ENCODE measurements at regions not wholly inside any gene's neighbourhood (a gene's known extent, or its start where the extent isn't known, plus 50 kb on each side); places are given as distances from the start of the nearest gene placed in this dataset.

- no peak for TF ChIP-seq CTCF (IDR thresholded peaks at IDR 0.05; ENCODE audit: low read depth, low read length, missing control alignments)
- DNase-seq (ENCODE audit: low read depth) = no peak
- no peak overlapping the region for H3K4me3 ChIP-seq (ENCODE audit: low read depth, low read length)
Observed at GRCh38 chr3:160134964-160135363, 90.3 kb upstream of the C3orf80 start.

DNA sequence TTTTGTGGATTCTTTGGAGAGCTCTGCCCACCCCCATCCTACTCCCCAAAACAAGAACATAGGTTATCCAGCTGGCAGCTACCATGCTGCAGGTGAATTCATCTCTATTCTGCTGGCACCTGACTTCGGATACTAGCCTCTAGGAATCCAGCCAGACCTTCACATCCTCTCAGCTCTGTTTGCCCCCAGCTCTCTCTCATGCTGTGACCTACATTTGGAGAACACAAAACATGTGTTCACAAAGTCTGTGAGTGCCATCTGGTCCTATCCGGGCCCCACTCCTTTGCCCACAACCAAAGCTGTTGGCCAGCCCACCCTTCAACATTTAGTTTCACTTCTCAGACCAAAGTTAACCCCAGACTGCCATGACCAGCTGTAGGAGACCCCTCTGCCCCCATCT lies 89.4 kb upstream of the C3orf80 start:
- no peak for TF ChIP-seq CTCF (IDR thresholded peaks at IDR 0.05; ENCODE audit: low read depth, low read length, missing control alignments)
- DNase-seq (ENCODE audit: low read depth) = no peak
- no peak overlapping the region for H3K4me3 ChIP-seq (ENCODE audit: low read depth, low read length)

DNA sequence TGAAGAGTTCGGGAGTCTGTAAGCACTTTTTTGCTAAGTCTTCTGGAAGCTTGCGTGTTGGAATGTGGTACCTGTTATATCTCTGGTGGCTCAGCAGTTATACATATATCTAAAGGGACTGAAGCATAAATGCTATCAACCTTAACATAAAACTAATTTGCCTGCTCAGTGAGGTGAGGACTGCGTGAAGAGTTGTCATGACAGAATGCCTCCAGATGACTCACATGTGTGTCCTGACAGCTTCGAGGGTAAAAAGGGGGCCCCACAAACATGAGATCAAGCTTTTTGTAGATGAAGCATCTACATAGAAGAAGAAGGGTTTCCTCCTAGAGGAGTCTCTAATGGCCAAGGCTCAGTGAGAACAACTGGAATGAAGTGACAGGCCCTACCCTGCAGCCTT lies 88.8 kb upstream of the C3orf80 start:
- DNase-seq (ENCODE audit: low read depth) = no peak
- TF ChIP-seq CTCF (IDR thresholded peaks at IDR 0.05; ENCODE audit: low read depth, low read length, missing control alignments) = no peak
- H3K4me3 ChIP-seq (ENCODE audit: low read depth, low read length) = no peak overlapping the region

DNA sequence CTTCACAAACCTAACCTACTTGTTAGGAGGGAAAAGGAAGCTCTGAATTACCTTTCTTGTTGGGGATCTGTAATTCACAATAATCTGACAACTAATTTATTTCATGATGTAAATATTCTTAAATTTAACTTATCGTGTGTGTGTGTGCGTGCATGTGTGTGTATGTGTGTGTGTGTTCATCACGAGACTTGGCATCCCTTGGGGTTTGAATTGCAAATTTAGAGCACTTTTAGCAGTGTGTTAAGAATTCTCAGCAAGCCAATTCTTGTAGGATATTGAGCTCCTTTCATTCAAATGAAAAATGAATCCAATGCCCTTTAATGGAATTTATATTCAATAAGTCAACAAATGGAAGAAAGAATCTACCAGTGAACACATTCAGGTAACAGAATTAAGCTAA lies 85.9 kb upstream of the C3orf80 start:
- no peak overlapping the region for H3K4me3 ChIP-seq (ENCODE audit: low read depth, low read length)
- DNase-seq (ENCODE audit: low read depth) = no peak
- no peak for TF ChIP-seq CTCF (IDR thresholded peaks at IDR 0.05; ENCODE audit: low read depth, low read length, missing control alignments)

- DNase-seq (ENCODE audit: low read depth) = no peak
- no peak for TF ChIP-seq CTCF (IDR thresholded peaks at IDR 0.05; ENCODE audit: low read depth, low read length, missing control alignments)
- H3K4me3 ChIP-seq (ENCODE audit: low read depth, low read length) = no peak overlapping the region
Observed at GRCh38 chr3:160140756-160141155, 84.5 kb upstream of the C3orf80 start.

DNA sequence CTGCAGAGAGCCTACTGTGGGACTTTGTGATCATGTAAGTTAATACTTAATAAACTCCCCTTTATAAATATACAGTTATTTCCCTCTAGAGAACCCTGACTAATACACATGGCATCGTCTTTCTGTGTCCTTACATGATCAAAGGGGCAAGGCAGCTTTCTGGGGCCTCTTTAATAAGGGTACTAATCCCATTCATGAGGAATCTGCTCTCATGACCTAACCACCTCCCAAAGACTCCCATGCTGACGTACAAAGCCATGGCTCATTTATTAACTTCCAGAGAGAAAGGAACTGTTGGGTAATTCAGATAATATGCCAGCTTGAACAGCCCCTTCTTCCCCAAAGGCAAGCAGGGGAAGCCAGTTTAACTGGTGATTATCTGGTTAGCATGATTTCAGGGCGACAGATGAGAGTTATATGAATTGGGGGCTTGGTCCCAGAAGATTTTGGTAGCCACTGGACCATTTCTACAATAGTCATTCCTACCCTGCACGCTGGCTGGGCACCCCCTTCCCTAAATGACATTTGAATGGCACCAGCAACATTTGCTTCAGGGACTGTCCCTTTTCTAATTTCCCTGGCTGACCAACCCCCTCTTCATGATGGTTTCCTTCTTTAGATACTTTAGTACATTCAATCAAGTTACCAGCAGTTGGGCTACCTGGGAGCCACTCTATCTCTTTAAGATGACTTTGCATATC lies 83.6 kb upstream of the C3orf80 start:
- no peak for TF ChIP-seq CTCF (IDR thresholded peaks at IDR 0.05; ENCODE audit: low read depth, low read length, missing control alignments)
- H3K4me3 ChIP-seq (ENCODE audit: low read depth, low read length) = no peak overlapping the region
- DNase-seq (ENCODE audit: low read depth) = no peak

DNA sequence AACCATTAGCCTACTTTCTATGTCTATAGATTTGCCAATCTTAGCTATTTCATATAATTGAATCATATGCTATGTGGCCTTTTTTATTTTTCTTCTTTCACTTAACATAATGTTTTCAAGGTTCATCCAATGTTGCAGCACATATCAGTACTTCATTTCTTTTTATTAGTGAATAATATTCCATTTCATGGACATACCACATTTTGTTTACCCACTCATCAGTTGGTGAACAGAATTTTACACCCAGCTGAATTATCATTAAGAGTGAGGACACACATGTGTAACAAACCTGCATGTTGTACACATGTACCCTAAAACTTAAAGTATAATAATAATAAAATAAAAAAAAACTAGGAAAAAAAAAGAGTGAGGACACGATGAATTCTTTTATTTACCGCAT lies 81.7 kb upstream of the C3orf80 start:
- no peak for TF ChIP-seq CTCF (IDR thresholded peaks at IDR 0.05; ENCODE audit: low read depth, low read length, missing control alignments)
- DNase-seq (ENCODE audit: low read depth) = no peak
- H3K4me3 ChIP-seq (ENCODE audit: low read depth, low read length) = no peak overlapping the region
